ENCODE measurements at regions not wholly inside any gene's neighbourhood (a gene's known extent, or its start where the extent isn't known, plus 50 kb on each side); places are given as distances from the start of the nearest gene placed in this dataset.

GRCh38 chr12:60078026-60078425 is 482.2 kb downstream of the SLC16A7 start:
- H3K9me3 ChIP-seq (ENCODE audit: control insufficient read depth in 2 of 2, low read length in 2 of 2), result no peaks in the 10 kb centered on the region

GRCh38 chr12:60093428-60093827 is 497.6 kb downstream of the SLC16A7 start:
- H3K9me3 ChIP-seq (ENCODE audit: control insufficient read depth in 2 of 2, low read length in 2 of 2), result no peaks in the 10 kb centered on the region
- no peak overlapping the region for H3K9ac ChIP-seq (ENCODE audit: low read length in 2 of 2)
- H3K4me3 ChIP-seq (ENCODE audit: low read length in 2 of 2), result no peak overlapping the region
- H3K36me3 ChIP-seq (ENCODE audit: control insufficient read depth in 2 of 2, insufficient read depth in 2 of 2, low read length in 2 of 2), result no peaks in the 10 kb centered on the region
- no peak overlapping the region for H3K27ac ChIP-seq (ENCODE audit: low read length)
- H3K27me3 ChIP-seq (ENCODE audit: control insufficient read depth in 1 of 2, insufficient read depth in 2 of 2, low read length in 2 of 2), result no peaks in the 10 kb centered on the region
- H3K4me1 ChIP-seq (ENCODE audit: control insufficient read depth, insufficient read depth, low read length), result no peaks in the 10 kb centered on the region

More at GRCh38 chr12:60078026-60078425, 482.2 kb downstream of the SLC16A7 start:
- Histone ChIP-seq H3K4me3 (ENCODE audit: low read length in 2 of 2) (no peak overlapping the region), H3K4me1 (ENCODE audit: control insufficient read depth, insufficient read depth, low read length) (no peaks in the 10 kb centered on the region), H3K36me3 (ENCODE audit: control insufficient read depth in 2 of 2, insufficient read depth in 2 of 2, low read length in 2 of 2) (no peaks in the 10 kb centered on the region), H3K27ac (ENCODE audit: low read length) (no peak overlapping the region), H3K9ac (ENCODE audit: low read length in 2 of 2) (no peak overlapping the region), H3K27me3 (ENCODE audit: control insufficient read depth in 1 of 2, insufficient read depth in 2 of 2, low read length in 2 of 2) (no peaks in the 10 kb centered on the region)

- Histone ChIP-seq H3K36me3 (ENCODE audit: control insufficient read depth in 2 of 2, insufficient read depth in 2 of 2, low read length in 2 of 2) (no peaks in the 10 kb centered on the region), H3K9ac (ENCODE audit: low read length in 2 of 2) (no peak overlapping the region), H3K4me1 (ENCODE audit: control insufficient read depth, insufficient read depth, low read length) (no peaks in the 10 kb centered on the region), H3K27ac (ENCODE audit: low read length) (no peak overlapping the region), H3K4me3 (ENCODE audit: low read length in 2 of 2) (no peak overlapping the region), H3K27me3 (ENCODE audit: control insufficient read depth in 1 of 2, insufficient read depth in 2 of 2, low read length in 2 of 2) (no peaks in the 10 kb centered on the region), H3K9me3 (ENCODE audit: control insufficient read depth in 2 of 2, low read length in 2 of 2) (no peaks in the 10 kb centered on the region)
Observed at GRCh38 chr12:60094436-60094835, 498.6 kb downstream of the SLC16A7 start.

GRCh38 chr12:60096727-60097126 is 500.9 kb downstream of the SLC16A7 start:
- H3K4me3 ChIP-seq (ENCODE audit: low read length in 2 of 2), result no peak overlapping the region
- no peaks in the 10 kb centered on the region for H3K27me3 ChIP-seq (ENCODE audit: control insufficient read depth in 1 of 2, insufficient read depth in 2 of 2, low read length in 2 of 2)
- H3K9ac ChIP-seq (ENCODE audit: low read length in 2 of 2), result no peak overlapping the region
- H3K36me3 ChIP-seq (ENCODE audit: control insufficient read depth in 2 of 2, insufficient read depth in 2 of 2, low read length in 2 of 2), result no peaks in the 10 kb centered on the region
- no peak overlapping the region for H3K27ac ChIP-seq (ENCODE audit: low read length)
- peaks cover 0 to 4% of the 10 kb centered on the region in 2 donors for H3K9me3 ChIP-seq (ENCODE audit: control insufficient read depth in 2 of 2, low read length in 2 of 2)
- no peaks in the 10 kb centered on the region for H3K4me1 ChIP-seq (ENCODE audit: control insufficient read depth, insufficient read depth, low read length)

- Histone ChIP-seq H3K27ac (ENCODE audit: low read length) (no peak overlapping the region), H3K9me3 (ENCODE audit: control insufficient read depth in 2 of 2, low read length in 2 of 2) (peaks cover 0 to 4% of the 10 kb centered on the region in 2 donors), H3K36me3 (ENCODE audit: control insufficient read depth in 2 of 2, insufficient read depth in 2 of 2, low read length in 2 of 2) (no peaks in the 10 kb centered on the region), H3K27me3 (ENCODE audit: control insufficient read depth in 1 of 2, insufficient read depth in 2 of 2, low read length in 2 of 2) (no peaks in the 10 kb centered on the region), H3K4me3 (ENCODE audit: low read length in 2 of 2) (no peak overlapping the region), H3K9ac (ENCODE audit: low read length in 2 of 2) (no peak overlapping the region), H3K4me1 (ENCODE audit: control insufficient read depth, insufficient read depth, low read length) (no peaks in the 10 kb centered on the region)
Observed at GRCh38 chr12:60100160-60100559, 504.3 kb downstream of the SLC16A7 start.

- H3K9me3 ChIP-seq (ENCODE audit: control insufficient read depth in 2 of 2, low read length in 2 of 2), result peaks cover 0 to 4% of the 10 kb centered on the region in 2 donors
- no peak overlapping the region for H3K9ac ChIP-seq (ENCODE audit: low read length in 2 of 2)
- no peaks in the 10 kb centered on the region for H3K4me1 ChIP-seq (ENCODE audit: control insufficient read depth, insufficient read depth, low read length)
- H3K27me3 ChIP-seq (ENCODE audit: control insufficient read depth in 1 of 2, insufficient read depth in 2 of 2, low read length in 2 of 2), result no peaks in the 10 kb centered on the region
- no peak overlapping the region for H3K4me3 ChIP-seq (ENCODE audit: low read length in 2 of 2)
- no peaks in the 10 kb centered on the region for H3K36me3 ChIP-seq (ENCODE audit: control insufficient read depth in 2 of 2, insufficient read depth in 2 of 2, low read length in 2 of 2)
- H3K27ac ChIP-seq (ENCODE audit: low read length), result no peak overlapping the region
Observed at GRCh38 chr12:60100852-60101251, 505.0 kb downstream of the SLC16A7 start.

GRCh38 chr12:60101715-60102114 is 505.9 kb downstream of the SLC16A7 start:
- no peaks in the 10 kb centered on the region for H3K27me3 ChIP-seq (ENCODE audit: control insufficient read depth in 1 of 2, insufficient read depth in 2 of 2, low read length in 2 of 2)
- H3K9me3 ChIP-seq (ENCODE audit: control insufficient read depth in 2 of 2, low read length in 2 of 2), result peaks cover 0 to 4% of the 10 kb centered on the region in 2 donors
- H3K9ac ChIP-seq (ENCODE audit: low read length in 2 of 2), result no peak overlapping the region
- H3K4me3 ChIP-seq (ENCODE audit: low read length in 2 of 2), result no peak overlapping the region
- H3K36me3 ChIP-seq (ENCODE audit: control insufficient read depth in 2 of 2, insufficient read depth in 2 of 2, low read length in 2 of 2), result no peaks in the 10 kb centered on the region
- no peaks in the 10 kb centered on the region for H3K4me1 ChIP-seq (ENCODE audit: control insufficient read depth, insufficient read depth, low read length)
- H3K27ac ChIP-seq (ENCODE audit: low read length), result no peak overlapping the region

- H3K4me1 ChIP-seq (ENCODE audit: control insufficient read depth, insufficient read depth, low read length), result no peaks in the 10 kb centered on the region
- H3K27ac ChIP-seq (ENCODE audit: low read length), result no peak overlapping the region
- no peak overlapping the region for H3K9ac ChIP-seq (ENCODE audit: low read length in 2 of 2)
- no peaks in the 10 kb centered on the region for H3K27me3 ChIP-seq (ENCODE audit: control insufficient read depth in 1 of 2, insufficient read depth in 2 of 2, low read length in 2 of 2)
- H3K9me3 ChIP-seq (ENCODE audit: control insufficient read depth in 2 of 2, low read length in 2 of 2), result no peaks in the 10 kb centered on the region
- H3K36me3 ChIP-seq (ENCODE audit: control insufficient read depth in 2 of 2, insufficient read depth in 2 of 2, low read length in 2 of 2), result no peaks in the 10 kb centered on the region
- H3K4me3 ChIP-seq (ENCODE audit: low read length in 2 of 2), result no peak overlapping the region
Observed at GRCh38 chr12:60106214-60106613, 510.4 kb downstream of the SLC16A7 start.

- Histone ChIP-seq H3K27ac (ENCODE audit: low read length) (no peak overlapping the region), H3K9me3 (ENCODE audit: control insufficient read depth in 2 of 2, low read length in 2 of 2) (no peaks in the 10 kb centered on the region), H3K36me3 (ENCODE audit: control insufficient read depth in 2 of 2, insufficient read depth in 2 of 2, low read length in 2 of 2) (no peaks in the 10 kb centered on the region), H3K4me1 (ENCODE audit: control insufficient read depth, insufficient read depth, low read length) (no peaks in the 10 kb centered on the region), H3K4me3 (ENCODE audit: low read length in 2 of 2) (no peak overlapping the region), H3K9ac (ENCODE audit: low read length in 2 of 2) (no peak overlapping the region), H3K27me3 (ENCODE audit: control insufficient read depth in 1 of 2, insufficient read depth in 2 of 2, low read length in 2 of 2) (no peaks in the 10 kb centered on the region)
Observed at GRCh38 chr12:60107992-60108391, 512.2 kb downstream of the SLC16A7 start.

GRCh38 chr12:60112063-60112462 is 516.2 kb downstream of the SLC16A7 start:
- Histone ChIP-seq H3K36me3 (ENCODE audit: control insufficient read depth in 2 of 2, insufficient read depth in 2 of 2, low read length in 2 of 2) (no peaks in the 10 kb centered on the region), H3K4me3 (ENCODE audit: low read length in 2 of 2) (no peak overlapping the region), H3K9ac (ENCODE audit: low read length in 2 of 2) (no peak overlapping the region), H3K4me1 (ENCODE audit: control insufficient read depth, insufficient read depth, low read length) (no peaks in the 10 kb centered on the region), H3K9me3 (ENCODE audit: control insufficient read depth in 2 of 2, low read length in 2 of 2) (no peaks in the 10 kb centered on the region), H3K27ac (ENCODE audit: low read length) (no peak overlapping the region), H3K27me3 (ENCODE audit: control insufficient read depth in 1 of 2, insufficient read depth in 2 of 2, low read length in 2 of 2) (no peaks in the 10 kb centered on the region)

GRCh38 chr12:60112763-60113162 is 516.9 kb downstream of the SLC16A7 start:
- Histone ChIP-seq H3K27ac (ENCODE audit: low read length) (no peak overlapping the region), H3K9ac (ENCODE audit: low read length in 2 of 2) (no peak overlapping the region), H3K4me1 (ENCODE audit: control insufficient read depth, insufficient read depth, low read length) (no peaks in the 10 kb centered on the region), H3K4me3 (ENCODE audit: low read length in 2 of 2) (no peak overlapping the region), H3K36me3 (ENCODE audit: control insufficient read depth in 2 of 2, insufficient read depth in 2 of 2, low read length in 2 of 2) (no peaks in the 10 kb centered on the region), H3K27me3 (ENCODE audit: control insufficient read depth in 1 of 2, insufficient read depth in 2 of 2, low read length in 2 of 2) (no peaks in the 10 kb centered on the region), H3K9me3 (ENCODE audit: control insufficient read depth in 2 of 2, low read length in 2 of 2) (no peaks in the 10 kb centered on the region)

Measured in stomach smooth muscle (tissue), 2 donors.